GM12878 (cell line): ENCODE measurements at regions not wholly inside any gene's neighbourhood (a gene's known extent, or its start where the extent isn't known, plus 50 kb on each side); places are given as distances from the start of the nearest gene placed in this dataset.
A peak's percentile ranks its signal among the peaks of the same experiment; 100 is the strongest.

Experiments
- BHLHE40 ChIP-seq, 2 experiments: fragments of 450-650 bp in 1 of 2; IDR thresholded peaks; 2 replicates each; pipeline ENCODE4 v1.6.1; 2011 to 2017; ENCODE audit warnings: low read depth in 2 of 2, borderline replicate concordance in 1 of 2, improper control_type of control experiment in 1 of 2, low read length in 1 of 2, mild to moderate bottlenecking in 1 of 2
- CTCF ChIP-seq, 3 experiments: IDR thresholded peaks in 2 of 3; conservative IDR thresholded peaks in 1 of 3; 2 replicates each; pipeline ENCODE4 v1.5.1; 2011; ENCODE audit warnings: low read depth in 3 of 3, low read length in 3 of 3, mild to moderate bottlenecking in 3 of 3, control low read depth in 2 of 3, moderate library complexity in 2 of 3, inconsistent platforms in 1 of 3, mixed read lengths in 1 of 3; ENCODE audit not compliant: control insufficient read depth in 2 of 3, insufficient read depth in 1 of 3; ENCODE audit errors: extremely low read depth in 1 of 3
- JUND ChIP-seq: IDR thresholded peaks from 2 replicates; pipeline ENCODE4 v1.6.1; 2012; ENCODE audit warnings: low read depth, mild to moderate bottlenecking, low read length, improper control_type of control experiment, moderate library complexity
- NFYB ChIP-seq: IDR thresholded peaks from 2 replicates; pipeline ENCODE4 v1.6.1; 2011; ENCODE audit warnings: low read depth, mild to moderate bottlenecking, low read length, improper control_type of control experiment, moderate library complexity; ENCODE audit not compliant: insufficient read depth
- NRF1 ChIP-seq: conservative IDR thresholded peaks from 2 replicates; pipeline ENCODE4 v1.6.1; 2011; ENCODE audit warnings: mild to moderate bottlenecking, low read depth, low read length, improper control_type of control experiment
- POLR2A ChIP-seq: IDR thresholded peaks from 2 replicates; pipeline ENCODE4 v1.6.1; 2011; ENCODE audit warnings: low read depth, mild to moderate bottlenecking, low read length
- POLR2AphosphoS5 ChIP-seq: IDR thresholded peaks from 2 replicates; pipeline ENCODE4 v1.6.1; 2011; ENCODE audit warnings: mild to moderate bottlenecking, low read length, inconsistent platforms

- TF ChIP-seq CTCF (IDR thresholded peaks at IDR 0.05 in 2 of 3, conservative IDR thresholded peaks at IDR 0.05 in 1 of 3; ENCODE audit: control insufficient read depth in 2 of 3, extremely low read depth in 1 of 3, insufficient read depth in 1 of 3, low read depth in 3 of 3, low read length in 3 of 3) (no peak), NRF1 (no peak), POLR2A (peak; percentile 70), BHLHE40 (IDR thresholded peaks at IDR 0.05; ENCODE audit: borderline replicate concordance in 1 of 2, low read depth in 2 of 2, low read length in 1 of 2) (peak; percentile 47 to 51; a peak in 2 of 4 replicates), POLR2AphosphoS5 (peak; percentile 74), JUND (no peak), NFYB (no peak)
Measured at GRCh38 chr2:196415384-196415783, 224.1 kb upstream of the CCDC150 start.
